ENCODE measurements at regions not wholly inside any gene's neighbourhood (a gene's known extent, or its start where the extent isn't known, plus 50 kb on each side); places are given as distances from the start of the nearest gene placed in this dataset.

DNA sequence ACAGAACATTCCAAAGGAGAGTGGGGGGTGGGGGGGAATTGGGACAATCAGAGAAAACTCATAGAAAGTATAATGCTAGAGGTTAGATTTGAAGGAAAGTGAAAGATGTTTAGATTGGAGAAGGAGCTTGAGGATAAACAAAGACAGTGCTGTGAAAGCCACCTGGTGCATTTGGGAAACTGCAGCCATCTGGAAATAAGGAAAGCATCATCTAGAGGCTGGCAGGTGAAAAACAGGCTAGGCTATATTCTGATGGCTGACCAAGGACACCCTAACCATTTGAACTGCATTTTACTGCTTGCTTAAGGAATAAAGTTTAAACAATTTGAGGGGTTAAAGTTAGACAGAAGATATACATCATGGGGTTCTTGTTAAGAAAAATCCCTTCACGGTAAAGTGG is 296.4 kb downstream of the CETN3 start:
- TF ChIP-seq, protein P1, sequence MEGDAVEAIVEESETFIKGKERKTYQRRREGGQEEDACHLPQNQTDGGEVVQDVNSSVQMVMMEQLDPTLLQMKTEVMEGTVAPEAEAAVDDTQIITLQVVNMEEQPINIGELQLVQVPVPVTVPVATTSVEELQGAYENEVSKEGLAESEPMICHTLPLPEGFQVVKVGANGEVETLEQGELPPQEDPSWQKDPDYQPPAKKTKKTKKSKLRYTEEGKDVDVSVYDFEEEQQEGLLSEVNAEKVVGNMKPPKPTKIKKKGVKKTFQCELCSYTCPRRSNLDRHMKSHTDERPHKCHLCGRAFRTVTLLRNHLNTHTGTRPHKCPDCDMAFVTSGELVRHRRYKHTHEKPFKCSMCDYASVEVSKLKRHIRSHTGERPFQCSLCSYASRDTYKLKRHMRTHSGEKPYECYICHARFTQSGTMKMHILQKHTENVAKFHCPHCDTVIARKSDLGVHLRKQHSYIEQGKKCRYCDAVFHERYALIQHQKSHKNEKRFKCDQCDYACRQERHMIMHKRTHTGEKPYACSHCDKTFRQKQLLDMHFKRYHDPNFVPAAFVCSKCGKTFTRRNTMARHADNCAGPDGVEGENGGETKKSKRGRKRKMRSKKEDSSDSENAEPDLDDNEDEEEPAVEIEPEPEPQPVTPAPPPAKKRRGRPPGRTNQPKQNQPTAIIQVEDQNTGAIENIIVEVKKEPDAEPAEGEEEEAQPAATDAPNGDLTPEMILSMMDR (IDR thresholded peaks at IDR 0.05): no peak
- TF ChIP-seq POLR2A (IDR thresholded peaks at IDR 0.05) (no peak), EP300 (IDR thresholded peaks at IDR 0.05) (no peak), POLR2AphosphoS5 (IDR thresholded peaks at IDR 0.05) (no peak)
